Spleen (tissue), 7 donors: ENCODE measurements at regions not wholly inside any gene's neighbourhood (a gene's known extent, or its start where the extent isn't known, plus 50 kb on each side); places are given as distances from the start of the nearest gene placed in this dataset.

Source experiments
- CTCF ChIP-seq, 11 experiments: fragments of 200-600 bp in 7 of 11; fragments of 450-650 bp in 4 of 11; sonication (generic) in 4 of 11; IDR thresholded peaks in 8 of 11; conservative IDR thresholded peaks in 3 of 11; 1 replicate in 7 of 11; 2 replicates in 4 of 11; pipeline versions ENCODE4 v1.4.0 to v1.8.0; 2016 to 2021; ENCODE audit warnings: antibody characterized with exemption in 11 of 11, inconsistent platforms in 4 of 11, mild to moderate bottlenecking in 1 of 11
- POLR2A ChIP-seq, 3 donors: fragments of 450-650 bp; IDR thresholded peaks; one replicate each; pipeline ENCODE4 v1.5.1; 2017; ENCODE audit warnings: antibody characterized with exemption in 3 of 3, mild to moderate bottlenecking in 1 of 3
- POLR2AphosphoS5 ChIP-seq, 3 donors: sonication (generic); formaldehyde crosslinking; IDR thresholded peaks; one replicate each; pipeline ENCODE4 v1.5.1; 2017; ENCODE audit warnings: antibody characterized with exemption in 3 of 3
- donor health status: DM: no; HTN: no; CAD: no; lungs with moderate emphysema.
- donor health status: DM: no; HTN: no; CAD: no.
- donor health status: DM: no; HTN: no; CAD: no.

- TF ChIP-seq CTCF (IDR thresholded peaks at IDR 0.05 in 8 of 11, conservative IDR thresholded peaks at IDR 0.05 in 3 of 11) = no peak
- no peak for TF ChIP-seq POLR2AphosphoS5 (IDR thresholded peaks at IDR 0.05)
- no peak for TF ChIP-seq POLR2A (IDR thresholded peaks at IDR 0.05)
These were observed 626.5 kb upstream of the CHORDC1 start for GRCh38 chr11:90849312-90849711.
